Esophagus muscularis mucosa (tissue), 4 donors: ENCODE measurements at regions not wholly inside any gene's neighbourhood (a gene's known extent, or its start where the extent isn't known, plus 50 kb on each side); places are given as distances from the start of the nearest gene placed in this dataset.

Experiments used
- DNase-seq: peaks from one replicate; pipeline ENCODE4 v3.0.0-alpha.2; 2017; ENCODE audit errors: extremely low spot score
- H3K27ac ChIP-seq, 4 donors: fragments of 200-600 bp; sonication (generic); replicated peaks in 1 of 4; 1 replicate in 3 of 4; 2 replicates in 1 of 4; pipeline ENCODE4 v1.5.1; 2016 to 2019; ENCODE audit warnings: mild to moderate bottlenecking in 1 of 4
- H3K27me3 ChIP-seq, 4 donors: fragments of 200-600 bp; sonication (generic); one replicate each; pipeline versions ENCODE4 v1.5.1 to v1.6.0; 2016 to 2019
- H3K36me3 ChIP-seq, 4 donors: fragments of 200-600 bp; sonication (generic); one replicate each; pipeline ENCODE4 v1.5.1; 2016 to 2019
- H3K4me1 ChIP-seq, 4 donors: fragments of 200-600 bp; sonication (generic); one replicate each; pipeline ENCODE4 v1.5.1; 2016 to 2019
- H3K4me3 ChIP-seq, 4 donors: fragments of 200-600 bp; sonication (generic); 1 replicate in 2 of 4; 2 replicates in 2 of 4; pipeline ENCODE4 v1.5.1; 2016 to 2019; ENCODE audit warnings: mild to moderate bottlenecking in 4 of 4, moderate library complexity in 1 of 4
- H3K9me3 ChIP-seq, 4 donors: fragments of 200-600 bp; sonication (generic); 1 replicate in 3 of 4; 2 replicates in 1 of 4; pipeline ENCODE4 v1.5.1; 2016 to 2019
- CTCF ChIP-seq, 3 experiments: fragments of 200-600 bp in 2 of 3; fragments of 450-650 bp in 1 of 3; sonication (generic) in 2 of 3; IDR thresholded peaks; one replicate each; pipeline ENCODE4 v1.5.1; 2017 to 2019; ENCODE audit warnings: antibody characterized with exemption in 3 of 3, mild to moderate bottlenecking in 2 of 3, moderate library complexity in 1 of 3
- EP300 ChIP-seq: sonication (generic); formaldehyde crosslinking; IDR thresholded peaks from one replicate; pipeline ENCODE4 v1.6.1; 2017; ENCODE audit warnings: antibody characterized with exemption
- POLR2A ChIP-seq: fragments of 450-650 bp; IDR thresholded peaks from one replicate; pipeline ENCODE4 v1.6.1; 2017; ENCODE audit warnings: antibody characterized with exemption, moderate library complexity, mild to moderate bottlenecking, low read depth
- POLR2AphosphoS5 ChIP-seq, 2 donors: sonication (generic); formaldehyde crosslinking; IDR thresholded peaks; one replicate each; pipeline ENCODE4 v1.6.1; 2017; ENCODE audit warnings: antibody characterized with exemption in 2 of 2
- WGBS: methylation state at CpG from one replicate; pipeline ENCODE4 v1.1.5; 2018; 5-methylcytosine and 5-hydroxymethylcytosine counted together
- intact Hi-C: fragments of 100-400 bp; cut with DNase I; formaldehyde crosslinking; loops from one replicate; pipeline ENCODE4 v1.15.1; 2023

- H3K27me3 ChIP-seq, result peaks cover 4 to 50% (median 14%) of the 10 kb centered on the region in 4 donors
- intact Hi-C loops, result no loop called here
- peak overlapping the region; percentile 51 to 64 (median 56) for H3K4me3 ChIP-seq
- no peaks in the 10 kb centered on the region for H3K9me3 ChIP-seq
- H3K27ac ChIP-seq, result no peak overlapping the region
- WGBS, result 51% methylated on average over 10 of the region's 10 CpGs
- peaks cover 14 to 24% (median 23%) of the 10 kb centered on the region in 4 donors for H3K4me1 ChIP-seq
- H3K36me3 ChIP-seq, result no peaks in the 10 kb centered on the region
- no peak for DNase-seq
- TF ChIP-seq POLR2AphosphoS5 (IDR thresholded peaks at IDR 0.05) (no peak), CTCF (IDR thresholded peaks at IDR 0.05) (no peak), EP300 (no peak), POLR2A (no peak)
Observed at GRCh38 chr10:21172542-21172929, 275.4 kb upstream of the NEBL start.

GRCh38 chr10:21171936-21172541, 274.9 kb upstream of the NEBL start:
- intact Hi-C loops, result no loop called here

GRCh38 chr10:21171197-21171935, 274.3 kb upstream of the NEBL start:
- no peak for DNase-seq
- Histone ChIP-seq H3K27ac (no peak overlapping the region), H3K27me3 (peaks cover 4 to 46% (median 14%) of the 10 kb centered on the region in 4 donors), H3K4me1 (peaks cover 14 to 24% (median 23%) of the 10 kb centered on the region in 4 donors), H3K36me3 (no peaks in the 10 kb centered on the region), H3K9me3 (no peaks in the 10 kb centered on the region), H3K4me3 (no peak overlapping the region)
- WGBS, result 82% methylated on average over 14 of the region's 14 CpGs
- TF ChIP-seq CTCF (IDR thresholded peaks at IDR 0.05) (peak in 1 of 3 experiments; percentile 17), POLR2AphosphoS5 (IDR thresholded peaks at IDR 0.05) (no peak), POLR2A (no peak)
- intact Hi-C loops, result no loop called here

More at GRCh38 chr10:21171936-21172541, 274.9 kb upstream of the NEBL start:
- DNase-seq, result no peak
- H3K27ac ChIP-seq, result no peak overlapping the region
- TF ChIP-seq EP300, result no peak
- TF ChIP-seq POLR2AphosphoS5 (IDR thresholded peaks at IDR 0.05), result no peak
- TF ChIP-seq POLR2A, result no peak
- no peak for TF ChIP-seq CTCF (IDR thresholded peaks at IDR 0.05)
- peaks cover 4 to 49% (median 14%) of the 10 kb centered on the region in 4 donors for H3K27me3 ChIP-seq
- peak overlapping the region in 1 of 4 donors; percentile 58 for H3K4me3 ChIP-seq
- peaks cover 14 to 24% (median 23%) of the 10 kb centered on the region in 4 donors for H3K4me1 ChIP-seq
- H3K36me3 ChIP-seq, result no peaks in the 10 kb centered on the region
- WGBS, result 90% methylated on average over 6 of the region's 6 CpGs
- H3K9me3 ChIP-seq, result no peaks in the 10 kb centered on the region

GRCh38 chr10:21170216-21170615, 273.1 kb upstream of the NEBL start:
- WGBS, result 77% methylated on average over 5 of the region's 5 CpGs
- no peak for DNase-seq
- TF ChIP-seq CTCF (IDR thresholded peaks at IDR 0.05) (no peak), EP300 (no peak)
- Histone ChIP-seq H3K27me3 (peaks cover 4 to 38% (median 14%) of the 10 kb centered on the region in 4 donors), H3K27ac (no peak overlapping the region), H3K4me1 (peaks cover 14 to 24% (median 23%) of the 10 kb centered on the region in 4 donors), H3K4me3 (no peak overlapping the region), H3K36me3 (no peaks in the 10 kb centered on the region), H3K9me3 (no peaks in the 10 kb centered on the region)
- intact Hi-C loops, result no loop called here
